ENCODE measurements at regions not wholly inside any gene's neighbourhood (a gene's known extent, or its start where the extent isn't known, plus 50 kb on each side); places are given as distances from the start of the nearest gene placed in this dataset.

- intact Hi-C loops (cut with DNase I): no loop called here
- no peak for DNase-seq
- H3K9me3 ChIP-seq: no peaks in the 10 kb centered on the region
- no peaks in the 10 kb centered on the region for H3K36me3 ChIP-seq
- H3K4me1 ChIP-seq: no peaks in the 10 kb centered on the region
- TF ChIP-seq CTCF (IDR thresholded peaks at IDR 0.05): no peak
- H3K9ac ChIP-seq (ENCODE audit: low read depth in 2 of 2, low read length in 2 of 2): no peak overlapping the region
- no peak overlapping the region for H3K4me3 ChIP-seq
- no peak overlapping the region for H3K27ac ChIP-seq
- H3K27me3 ChIP-seq: no peaks in the 10 kb centered on the region
Measured at GRCh38 chr10:57262892-57263291, 901.8 kb upstream of the ZWINT start.

GRCh38 chr10:57260175-57260574 lies 899.1 kb upstream of the ZWINT start:
- Histone ChIP-seq H3K4me1 (no peaks in the 10 kb centered on the region), H3K9me3 (no peaks in the 10 kb centered on the region), H3K27me3 (no peaks in the 10 kb centered on the region), H3K9ac (ENCODE audit: low read depth in 2 of 2, low read length in 2 of 2) (no peak overlapping the region), H3K27ac (no peak overlapping the region), H3K4me3 (no peak overlapping the region), H3K36me3 (no peaks in the 10 kb centered on the region)
- no peak for DNase-seq
- no peak for TF ChIP-seq CTCF (IDR thresholded peaks at IDR 0.05)
- intact Hi-C loops (cut with DNase I): no loop called here

GRCh38 chr10:57249615-57250281 lies 888.7 kb upstream of the ZWINT start:
- no peaks in the 10 kb centered on the region for H3K36me3 ChIP-seq
- H3K9ac ChIP-seq (ENCODE audit: low read depth in 2 of 2, low read length in 2 of 2): no peak overlapping the region
- no peak for DNase-seq
- H3K27me3 ChIP-seq: no peaks in the 10 kb centered on the region
- intact Hi-C loops (cut with DNase I): no loop called here
- H3K4me1 ChIP-seq: no peaks in the 10 kb centered on the region
- no peaks in the 10 kb centered on the region for H3K9me3 ChIP-seq
- no peak overlapping the region for H3K4me3 ChIP-seq
- no peak overlapping the region for H3K27ac ChIP-seq
- TF ChIP-seq CTCF (IDR thresholded peaks at IDR 0.05): no peak

- H3K4me3 ChIP-seq: no peak overlapping the region
- intact Hi-C loops (cut with DNase I): no loop called here
- H3K27ac ChIP-seq: no peak overlapping the region
- no peak for DNase-seq
- H3K9ac ChIP-seq (ENCODE audit: low read depth in 2 of 2, low read length in 2 of 2): no peak overlapping the region
- no peaks in the 10 kb centered on the region for H3K27me3 ChIP-seq
- H3K4me1 ChIP-seq: no peaks in the 10 kb centered on the region
- H3K36me3 ChIP-seq: no peaks in the 10 kb centered on the region
- no peak for TF ChIP-seq CTCF (IDR thresholded peaks at IDR 0.05)
- H3K9me3 ChIP-seq: no peaks in the 10 kb centered on the region
Measured at GRCh38 chr10:57247271-57247670, 886.2 kb upstream of the ZWINT start.

- Histone ChIP-seq H3K4me1 (no peaks in the 10 kb centered on the region), H3K4me3 (no peak overlapping the region), H3K9me3 (no peaks in the 10 kb centered on the region), H3K36me3 (no peaks in the 10 kb centered on the region), H3K27ac (no peak overlapping the region), H3K9ac (ENCODE audit: low read depth in 2 of 2, low read length in 2 of 2) (no peak overlapping the region), H3K27me3 (no peaks in the 10 kb centered on the region)
- intact Hi-C loops (cut with DNase I): no loop called here
- TF ChIP-seq CTCF (IDR thresholded peaks at IDR 0.05): no peak
- no peak for DNase-seq
Measured at GRCh38 chr10:57225920-57226319, 864.9 kb upstream of the ZWINT start.
